ENCODE measurements at regions not wholly inside any gene's neighbourhood (a gene's known extent, or its start where the extent isn't known, plus 50 kb on each side); places are given as distances from the start of the nearest gene placed in this dataset.

DNA sequence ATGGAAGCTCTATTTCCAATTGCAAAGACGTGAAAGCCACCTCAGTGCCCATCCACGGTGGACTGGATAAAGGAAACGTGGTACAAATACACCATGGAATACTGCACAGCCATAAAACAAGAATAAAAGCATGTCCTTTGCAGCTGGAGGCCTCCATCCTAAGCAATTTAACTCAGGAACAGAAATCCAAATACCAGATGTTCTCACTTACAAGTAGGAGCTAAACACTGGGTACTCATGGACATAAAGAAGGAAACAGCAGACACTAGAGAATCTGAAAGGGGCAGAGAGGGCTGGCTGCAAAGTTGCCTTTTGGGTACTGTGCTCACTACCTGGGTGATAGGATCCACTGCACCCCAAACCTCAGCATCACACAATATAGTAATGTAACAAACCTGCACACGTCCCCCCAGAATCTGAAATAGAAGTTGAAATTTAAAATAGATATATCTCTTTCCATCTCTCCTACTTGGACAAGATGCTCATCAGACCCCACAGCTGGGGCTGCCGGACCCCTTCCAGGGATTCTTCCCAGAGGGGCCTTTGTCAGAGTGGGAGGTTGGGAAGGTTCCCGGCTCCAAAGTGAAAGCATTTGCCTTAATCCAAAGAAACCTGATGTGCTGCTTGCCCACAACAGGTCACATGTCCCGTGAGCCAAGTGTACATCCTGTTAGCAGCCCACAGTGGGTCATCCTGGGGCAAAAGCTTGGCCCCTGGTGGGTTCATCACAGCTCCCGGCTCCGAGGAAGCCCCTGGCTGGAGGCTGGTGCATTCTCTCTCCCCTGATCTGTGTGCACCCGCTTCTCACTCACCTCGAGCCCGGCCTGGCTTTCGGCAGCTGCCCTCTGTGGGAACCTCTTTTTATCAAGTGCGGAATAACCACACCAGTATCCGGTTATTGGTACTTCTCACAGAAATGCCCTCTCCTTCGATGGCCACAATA is 172.3 kb upstream of the PPP2R2D start:
- intact Hi-C loops (cut with DNase I): no loop called here
- Histone ChIP-seq H3K27ac (no peak overlapping the region), H3K36me3 (no peaks in the 10 kb centered on the region), H3K27me3 (no peaks in the 10 kb centered on the region), H3K4me1 (peaks cover 5 to 6% of the 10 kb centered on the region in 2 donors), H3K9me3 (no peaks in the 10 kb centered on the region), H3K4me3 (replicated peaks in 1 of 3) (no peak overlapping the region)
- DNase-seq: no peak
- TF ChIP-seq, protein P1, sequence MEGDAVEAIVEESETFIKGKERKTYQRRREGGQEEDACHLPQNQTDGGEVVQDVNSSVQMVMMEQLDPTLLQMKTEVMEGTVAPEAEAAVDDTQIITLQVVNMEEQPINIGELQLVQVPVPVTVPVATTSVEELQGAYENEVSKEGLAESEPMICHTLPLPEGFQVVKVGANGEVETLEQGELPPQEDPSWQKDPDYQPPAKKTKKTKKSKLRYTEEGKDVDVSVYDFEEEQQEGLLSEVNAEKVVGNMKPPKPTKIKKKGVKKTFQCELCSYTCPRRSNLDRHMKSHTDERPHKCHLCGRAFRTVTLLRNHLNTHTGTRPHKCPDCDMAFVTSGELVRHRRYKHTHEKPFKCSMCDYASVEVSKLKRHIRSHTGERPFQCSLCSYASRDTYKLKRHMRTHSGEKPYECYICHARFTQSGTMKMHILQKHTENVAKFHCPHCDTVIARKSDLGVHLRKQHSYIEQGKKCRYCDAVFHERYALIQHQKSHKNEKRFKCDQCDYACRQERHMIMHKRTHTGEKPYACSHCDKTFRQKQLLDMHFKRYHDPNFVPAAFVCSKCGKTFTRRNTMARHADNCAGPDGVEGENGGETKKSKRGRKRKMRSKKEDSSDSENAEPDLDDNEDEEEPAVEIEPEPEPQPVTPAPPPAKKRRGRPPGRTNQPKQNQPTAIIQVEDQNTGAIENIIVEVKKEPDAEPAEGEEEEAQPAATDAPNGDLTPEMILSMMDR (IDR thresholded peaks at IDR 0.05): no peak
- TF ChIP-seq POLR2A (IDR thresholded peaks at IDR 0.05): no peak
- 71 to 81% methylated on average over 16 of the region's 16 CpGs for WGBS, 2 donors

DNA sequence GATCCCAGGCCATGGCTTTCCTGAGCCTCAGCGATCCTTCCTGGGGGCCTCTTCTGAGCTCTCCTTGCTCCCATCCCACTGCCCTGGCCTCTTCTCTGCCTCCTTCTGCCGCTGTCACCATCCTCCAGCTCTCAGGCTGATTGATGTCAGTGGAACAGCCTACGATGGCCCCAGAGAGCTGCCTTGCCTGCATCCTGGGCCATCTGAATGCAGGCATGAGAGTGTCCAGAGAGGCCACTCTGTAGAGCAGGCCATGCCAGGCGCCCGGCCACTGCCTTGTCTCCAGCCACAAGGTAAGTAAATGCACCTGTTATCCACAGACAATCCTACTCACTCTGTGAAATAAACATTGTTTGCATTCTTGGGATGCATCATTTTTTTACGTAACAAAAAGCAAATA is 171.4 kb upstream of the PPP2R2D start:
- Histone ChIP-seq H3K27ac (no peak overlapping the region), H3K4me3 (replicated peaks in 1 of 3) (no peak overlapping the region), H3K9me3 (no peaks in the 10 kb centered on the region), H3K36me3 (no peaks in the 10 kb centered on the region), H3K4me1 (peaks cover 5 to 6% of the 10 kb centered on the region in 2 donors), H3K27me3 (no peaks in the 10 kb centered on the region)
- intact Hi-C loops (cut with DNase I): no loop called here
- TF ChIP-seq POLR2A (IDR thresholded peaks at IDR 0.05): no peak
- no peak for DNase-seq
- WGBS, 2 donors: 81 to 88% methylated on average over 6 of the region's 6 CpGs

DNA sequence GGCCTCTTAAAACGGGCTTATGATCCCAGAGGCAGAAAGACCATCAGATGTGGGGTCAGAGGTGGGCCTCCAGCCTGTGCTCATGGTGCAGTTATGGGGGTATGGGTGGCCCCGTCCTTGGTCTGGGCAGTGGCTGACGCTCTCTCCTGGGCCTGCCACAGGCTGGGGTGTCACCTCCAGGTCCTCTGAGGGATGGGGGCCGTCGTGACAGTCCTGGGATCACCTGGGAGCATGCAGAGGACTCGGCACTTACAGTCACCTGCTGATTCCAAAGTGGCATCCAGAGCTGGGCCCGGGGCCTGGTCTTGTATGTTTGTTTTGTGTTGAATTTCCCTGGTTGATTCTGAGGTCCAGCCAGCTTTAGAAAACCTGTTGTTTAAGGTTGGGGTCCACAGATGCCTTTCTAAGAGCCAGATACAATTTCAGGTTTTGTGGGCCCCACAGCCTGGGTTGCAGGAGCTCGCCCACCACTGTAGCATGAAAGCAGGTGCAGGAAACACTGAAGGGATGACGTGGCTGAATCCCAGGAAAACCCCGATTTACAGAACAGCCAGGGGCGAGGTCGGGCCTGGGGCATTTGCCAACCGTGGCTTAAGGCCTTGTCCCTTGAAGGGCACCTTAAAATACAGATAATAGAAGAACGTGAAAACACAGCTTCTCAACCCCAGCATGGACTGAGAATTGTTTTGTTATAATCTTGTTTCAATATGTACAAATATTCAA is 170.7 kb upstream of the PPP2R2D start:
- Histone ChIP-seq H3K4me3 (replicated peaks in 1 of 3) (no peak overlapping the region), H3K36me3 (no peaks in the 10 kb centered on the region), H3K27ac (no peak overlapping the region), H3K27me3 (no peaks in the 10 kb centered on the region), H3K4me1 (peaks cover 5 to 6% of the 10 kb centered on the region in 2 donors), H3K9me3 (no peaks in the 10 kb centered on the region)
- 76 to 80% methylated on average over 13 to 14 of the region's 14 CpGs for WGBS, 2 donors
- DNase-seq: no peak
- TF ChIP-seq POLR2A (IDR thresholded peaks at IDR 0.05): no peak
- TF ChIP-seq, protein P1 (IDR thresholded peaks at IDR 0.05): no peak
- intact Hi-C loops (cut with DNase I): no loop called here

DNA sequence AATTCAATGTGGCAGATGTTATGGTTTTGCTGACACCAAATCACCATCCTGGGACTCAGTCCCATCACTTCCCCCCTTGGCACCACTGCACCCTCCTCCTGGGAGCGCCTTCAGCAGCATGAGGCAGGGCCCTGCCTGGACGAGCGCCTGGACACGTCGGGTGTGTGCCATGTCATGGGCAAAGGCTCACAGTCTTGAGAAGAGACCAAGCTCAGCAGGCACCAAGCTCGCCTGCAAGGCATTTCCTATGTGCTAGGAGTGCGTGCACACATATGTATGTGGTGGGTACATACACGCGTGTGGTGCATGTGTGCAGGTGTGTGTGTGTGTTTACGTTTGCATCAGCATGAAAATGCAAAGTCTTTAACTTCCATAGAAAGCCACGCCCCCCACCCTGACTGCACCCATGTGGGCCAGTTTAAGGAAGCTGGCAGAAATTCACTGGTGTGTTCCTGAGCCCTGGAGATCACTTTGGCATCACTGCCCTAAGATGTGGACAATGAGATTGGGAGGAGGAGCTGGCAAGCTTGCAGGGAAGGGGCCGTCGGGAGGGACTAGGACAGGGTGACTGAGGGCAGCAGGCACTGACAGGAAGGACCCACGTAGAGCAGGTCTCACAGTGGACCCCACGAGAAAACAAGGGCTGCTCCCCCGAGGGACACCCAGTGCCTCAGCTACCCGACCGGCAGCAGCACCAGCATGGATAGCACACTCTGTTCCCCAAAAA is 169.9 kb upstream of the PPP2R2D start:
- Histone ChIP-seq H3K27me3 (no peaks in the 10 kb centered on the region), H3K27ac (no peak overlapping the region), H3K4me3 (replicated peaks in 1 of 3) (no peak overlapping the region), H3K36me3 (no peaks in the 10 kb centered on the region), H3K9me3 (no peaks in the 10 kb centered on the region), H3K4me1 (peaks cover 5% of the 10 kb centered on the region in 2 donors)
- TF ChIP-seq POLR2A (IDR thresholded peaks at IDR 0.05): no peak
- TF ChIP-seq, protein P1 (IDR thresholded peaks at IDR 0.05): no peak
- intact Hi-C loops (cut with DNase I): no loop called here
- 89 to 91% methylated on average over 16 to 18 of the region's 18 CpGs for WGBS, 2 donors
- no peak for DNase-seq

DNA sequence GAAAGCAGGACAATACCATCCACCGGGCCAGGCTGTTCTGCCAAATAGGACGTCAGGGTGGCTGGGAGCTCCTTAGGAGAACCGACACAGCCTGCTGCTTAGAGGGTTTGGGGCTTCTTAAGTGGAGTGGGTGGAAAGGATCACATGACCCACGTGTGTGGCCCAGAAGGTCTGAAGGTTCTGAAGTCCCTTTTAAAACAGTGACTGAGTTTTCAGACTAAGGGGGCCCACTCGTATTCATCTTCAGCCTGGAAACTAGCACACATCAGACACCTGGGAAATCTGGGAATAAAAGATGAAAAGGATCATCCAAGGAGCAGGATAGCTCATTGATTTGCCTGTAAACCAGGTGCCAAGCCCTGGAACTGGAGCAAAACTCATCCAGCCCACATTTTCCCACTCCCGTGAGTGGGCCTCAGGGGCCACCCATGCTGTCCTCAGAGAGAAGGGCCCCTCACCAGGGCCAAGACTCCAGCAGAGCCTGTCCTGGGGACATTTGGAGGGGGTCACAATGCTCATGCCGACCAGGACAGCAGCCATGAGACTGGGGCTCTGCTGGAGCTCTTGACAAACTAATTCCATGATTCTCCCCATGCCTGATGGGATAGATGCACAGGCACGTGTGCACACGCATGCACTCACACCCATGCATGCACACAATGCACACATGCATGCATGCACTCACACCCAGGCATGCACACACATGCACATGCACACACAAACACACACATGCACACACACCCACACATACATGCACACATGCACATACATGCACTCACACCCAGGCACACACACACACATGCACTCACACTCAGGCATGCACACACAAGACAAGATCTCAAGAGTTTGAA is 168.8 kb upstream of the PPP2R2D start:
- no peak for DNase-seq
- H3K4me3 ChIP-seq (replicated peaks in 1 of 3): no peak overlapping the region
- WGBS, 2 donors: 60 to 62% methylated on average over 9 of the region's 9 CpGs
- no peak for TF ChIP-seq POLR2A (IDR thresholded peaks at IDR 0.05)
- TF ChIP-seq, protein P1 (IDR thresholded peaks at IDR 0.05): no peak
- no peak overlapping the region for H3K27ac ChIP-seq
- intact Hi-C loops (cut with DNase I): no loop called here
- no peaks in the 10 kb centered on the region for H3K4me1 ChIP-seq
- no peaks in the 10 kb centered on the region for H3K27me3 ChIP-seq
- no peaks in the 10 kb centered on the region for H3K36me3 ChIP-seq
- no peaks in the 10 kb centered on the region for H3K9me3 ChIP-seq

All from thyroid gland (tissue), 4 donors.